ENCODE measurements at regions not wholly inside any gene's neighbourhood (a gene's known extent, or its start where the extent isn't known, plus 50 kb on each side); places are given as distances from the start of the nearest gene placed in this dataset.

GRCh38 chr3:78050276-78051065 lies 1010.6 kb downstream of the ROBO2 start:
- Histone ChIP-seq H3K4me3 (ENCODE audit: low read length, poor library complexity, severe bottlenecking) (no peak overlapping the region), H3K4me1 (ENCODE audit: insufficient read depth, low read length, poor library complexity, severe bottlenecking) (no peaks in the 10 kb centered on the region), H3K9ac (ENCODE audit: low read depth, low read length, poor library complexity, severe bottlenecking) (no peak overlapping the region), H3K9me2 (replicated peaks; ENCODE audit: low read depth, low read length) (no peaks in the 10 kb centered on the region), H3K4me2 (ENCODE audit: low read depth, low read length, poor library complexity, severe bottlenecking) (no peak overlapping the region), H3K79me2 (ENCODE audit: insufficient read depth, low read length) (no peaks in the 10 kb centered on the region), H3K27me3 (ENCODE audit: insufficient read depth, low read length, poor library complexity, severe bottlenecking) (no peaks in the 10 kb centered on the region), H4K20me1 (ENCODE audit: insufficient read depth, low read length, poor library complexity, severe bottlenecking) (no peaks in the 10 kb centered on the region), H3K9me3 (ENCODE audit: insufficient read depth, low read depth, low read length) (no peaks in the 10 kb centered on the region), H3F3A (ENCODE audit: low read depth) (no peaks in the 10 kb centered on the region), H3K36me3 (ENCODE audit: insufficient read depth, low read length) (no peaks in the 10 kb centered on the region), H2AFZ (ENCODE audit: low read length) (no peak overlapping the region)
- no peak for TF ChIP-seq EZH2phosphoT487 (IDR thresholded peaks at IDR 0.05; ENCODE audit: borderline replicate concordance)
- TF ChIP-seq CTCF (conservative IDR thresholded peaks at IDR 0.05; ENCODE audit: low read length) = no peak

GRCh38 chr3:78052746-78053145 lies 1012.8 kb downstream of the ROBO2 start:
- Histone ChIP-seq H4K20me1 (ENCODE audit: insufficient read depth, low read length, poor library complexity, severe bottlenecking) (no peaks in the 10 kb centered on the region), H3K9me3 (ENCODE audit: insufficient read depth, low read depth, low read length) (no peaks in the 10 kb centered on the region), H3K4me2 (ENCODE audit: low read depth, low read length, poor library complexity, severe bottlenecking) (no peak overlapping the region), H3K36me3 (ENCODE audit: insufficient read depth, low read length) (no peaks in the 10 kb centered on the region), H3K4me3 (ENCODE audit: low read length, poor library complexity, severe bottlenecking) (no peak overlapping the region), H3K27me3 (ENCODE audit: insufficient read depth, low read length, poor library complexity, severe bottlenecking) (no peaks in the 10 kb centered on the region), H2AFZ (ENCODE audit: low read length) (no peak overlapping the region), H3F3A (ENCODE audit: low read depth) (no peaks in the 10 kb centered on the region), H3K9ac (ENCODE audit: low read depth, low read length, poor library complexity, severe bottlenecking) (no peak overlapping the region), H3K79me2 (ENCODE audit: insufficient read depth, low read length) (no peaks in the 10 kb centered on the region), H3K9me2 (replicated peaks; ENCODE audit: low read depth, low read length) (no peaks in the 10 kb centered on the region), H3K4me1 (ENCODE audit: insufficient read depth, low read length, poor library complexity, severe bottlenecking) (no peaks in the 10 kb centered on the region)
- TF ChIP-seq EZH2phosphoT487 (IDR thresholded peaks at IDR 0.05; ENCODE audit: borderline replicate concordance) = no peak
- TF ChIP-seq CTCF (conservative IDR thresholded peaks at IDR 0.05; ENCODE audit: low read length) = no peak

- no peak overlapping the region for H3K9ac ChIP-seq (ENCODE audit: low read depth, low read length, poor library complexity, severe bottlenecking)
- H3K9me2 ChIP-seq (replicated peaks; ENCODE audit: low read depth, low read length) = no peaks in the 10 kb centered on the region
- no peaks in the 10 kb centered on the region for H3K4me1 ChIP-seq (ENCODE audit: insufficient read depth, low read length, poor library complexity, severe bottlenecking)
- H3F3A ChIP-seq (ENCODE audit: low read depth) = no peaks in the 10 kb centered on the region
- no peaks in the 10 kb centered on the region for H4K20me1 ChIP-seq (ENCODE audit: insufficient read depth, low read length, poor library complexity, severe bottlenecking)
- H3K4me2 ChIP-seq (ENCODE audit: low read depth, low read length, poor library complexity, severe bottlenecking) = no peak overlapping the region
- H3K9me3 ChIP-seq (ENCODE audit: insufficient read depth, low read depth, low read length) = no peaks in the 10 kb centered on the region
- H3K27me3 ChIP-seq (ENCODE audit: insufficient read depth, low read length, poor library complexity, severe bottlenecking) = no peaks in the 10 kb centered on the region
- TF ChIP-seq CTCF (conservative IDR thresholded peaks at IDR 0.05; ENCODE audit: low read length) (no peak), EZH2phosphoT487 (IDR thresholded peaks at IDR 0.05; ENCODE audit: borderline replicate concordance) (no peak)
- no peak overlapping the region for H2AFZ ChIP-seq (ENCODE audit: low read length)
- no peaks in the 10 kb centered on the region for H3K79me2 ChIP-seq (ENCODE audit: insufficient read depth, low read length)
- no peaks in the 10 kb centered on the region for H3K36me3 ChIP-seq (ENCODE audit: insufficient read depth, low read length)
- H3K4me3 ChIP-seq (ENCODE audit: low read length, poor library complexity, severe bottlenecking) = no peak overlapping the region
Observed at GRCh38 chr3:78066287-78066686, 1026.4 kb downstream of the ROBO2 start.
